K562 (cell line): ENCODE measurements at regions not wholly inside any gene's neighbourhood (a gene's known extent, or its start where the extent isn't known, plus 50 kb on each side); places are given as distances from the start of the nearest gene placed in this dataset.

Source experiments
- EHMT2 ChIP-seq: fragments of 450-650 bp; IDR thresholded peaks from 2 replicates; pipeline ENCODE4 v1.6.1; 2018; ENCODE audit warnings: antibody characterized with exemption
- GABPA ChIP-seq: fragments of 200-800 bp; sonication (Bioruptor generic); conservative IDR thresholded peaks from 2 replicates; pipeline ENCODE4 v1.6.1; 2016; ENCODE audit warnings: low read depth, missing genetic modification characterization, missing compliant biosample characterization
- HDGF ChIP-seq: fragments of 450-650 bp; IDR thresholded peaks from 2 replicates; pipeline ENCODE4 v1.6.1; 2016
- JUNB ChIP-seq: fragments of 450-650 bp; formaldehyde crosslinking; conservative IDR thresholded peaks from 2 replicates; pipeline ENCODE4 v1.4.0; 2020; ENCODE audit warnings: mild to moderate bottlenecking
- L3MBTL2 ChIP-seq: fragments of 450-650 bp; IDR thresholded peaks from 2 replicates; pipeline ENCODE4 v1.6.1; 2016; ENCODE audit warnings: mild to moderate bottlenecking, moderate library complexity
- NCOR1 ChIP-seq: fragments of 450-650 bp; IDR thresholded peaks from 2 replicates; pipeline ENCODE4 v1.6.1; 2016; ENCODE audit warnings: mild to moderate bottlenecking, moderate library complexity
- NFE2L1 ChIP-seq: fragments of 450-650 bp; IDR thresholded peaks from 2 replicates; pipeline ENCODE4 v1.6.1; 2016; ENCODE audit warnings: missing genetic modification characterization, low read depth, mild to moderate bottlenecking, missing compliant biosample characterization, moderate library complexity, borderline replicate concordance
- NUFIP1 ChIP-seq: fragments of 450-650 bp; IDR thresholded peaks from 2 replicates; pipeline ENCODE4 v1.6.1; 2018; ENCODE audit not compliant: partially characterized antibody
- PHTF2 ChIP-seq: fragments of 250-450 bp; sonication (Bioruptor Pico); IDR thresholded peaks from 2 replicates; pipeline ENCODE4 v1.5.0; 2021; ENCODE audit warnings: mild to moderate bottlenecking
- PTRF ChIP-seq: fragments of 450-650 bp; IDR thresholded peaks from 2 replicates; pipeline ENCODE4 v1.6.1; 2016; ENCODE audit warnings: mild to moderate bottlenecking, missing genetic modification characterization, missing compliant biosample characterization
- RFX1 ChIP-seq: fragments of 450-650 bp; IDR thresholded peaks from 2 replicates; pipeline ENCODE4 v1.6.1; 2016; ENCODE audit warnings: mild to moderate bottlenecking, moderate library complexity
- SMAD3 ChIP-seq: fragments of 450-650 bp; formaldehyde crosslinking; conservative IDR thresholded peaks from 2 replicates; pipeline ENCODE4 v1.4.0; 2020; ENCODE audit warnings: mild to moderate bottlenecking
- TCF7 ChIP-seq: sonication (generic); IDR thresholded peaks from 2 replicates; pipeline ENCODE4 v1.6.1; 2016; ENCODE audit warnings: antibody characterized with exemption, borderline replicate concordance
- TCFL5 ChIP-seq: fragments of 250-450 bp; sonication (Bioruptor Pico); conservative IDR thresholded peaks from 2 replicates; pipeline ENCODE4 v1.6.1; 2021; ENCODE audit warnings: mild to moderate bottlenecking, moderate library complexity, matching md5 sums
- TFAM ChIP-seq: fragments of 250-450 bp; sonication (Bioruptor Pico); conservative IDR thresholded peaks from 2 replicates; pipeline ENCODE4 v1.5.0; 2021; ENCODE audit warnings: mild to moderate bottlenecking, moderate library complexity
- XRCC5 ChIP-seq: fragments of 200-400 bp; formaldehyde crosslinking; IDR thresholded peaks from 2 replicates; pipeline ENCODE4 v1.6.1; 2017; ENCODE audit warnings: low read depth, mild to moderate bottlenecking, low read length
- YBX1 ChIP-seq: fragments of 450-650 bp; IDR thresholded peaks from 2 replicates; pipeline ENCODE4 v1.7.1; 2016; ENCODE audit warnings: mild to moderate bottlenecking
- YY1 ChIP-seq, 3 experiments: IDR thresholded peaks; 2 replicates each; pipeline ENCODE4 v1.6.1; 2011; ENCODE audit warnings: low read length in 2 of 3, mild to moderate bottlenecking in 2 of 3, moderate library complexity in 2 of 3, borderline replicate concordance in 1 of 3, control low read depth in 1 of 3, low read depth in 1 of 3; ENCODE audit not compliant: insufficient read depth in 3 of 3, insufficient replicate concordance in 2 of 3, control insufficient read depth in 1 of 3, insufficient read length in 1 of 3; ENCODE audit errors: extremely low read depth in 1 of 3
- ZNF699 ChIP-seq: fragments of 250-450 bp; sonication (Bioruptor Pico); IDR thresholded peaks from 2 replicates; pipeline ENCODE4 v1.8.0; 2021; ENCODE audit warnings: mild to moderate bottlenecking, moderate library complexity; ENCODE audit not compliant: insufficient replicate concordance
- ZNF75A ChIP-seq: fragments of 450-650 bp; formaldehyde crosslinking; IDR thresholded peaks from 2 replicates; pipeline ENCODE4 v1.4.0; 2020; ENCODE audit warnings: mild to moderate bottlenecking
- ZSCAN32 ChIP-seq: fragments of 450-650 bp; formaldehyde crosslinking; IDR thresholded peaks from 2 replicates; pipeline ENCODE4 v1.4.0; 2020; ENCODE audit warnings: mild to moderate bottlenecking, moderate library complexity
- TF ChIP-seq, protein P1 (sequence below): IDR thresholded peaks from 2 replicates; pipeline ENCODE4 v1.6.1; 2014; ENCODE audit warnings: antibody characterized with exemption
- TF ChIP-seq, protein P2 (sequence below): sonication (generic); formaldehyde crosslinking; IDR thresholded peaks from 2 replicates; pipeline ENCODE4 v1.8.1; 2023; ENCODE audit warnings: missing genetic modification reagents, mild to moderate bottlenecking, borderline replicate concordance
- TF ChIP-seq, protein P3 (sequence below): fragments of 250-450 bp; sonication (Bioruptor Pico); IDR thresholded peaks from 2 replicates; pipeline ENCODE4 v1.8.0; 2022; ENCODE audit warnings: inconsistent platforms

DNA sequence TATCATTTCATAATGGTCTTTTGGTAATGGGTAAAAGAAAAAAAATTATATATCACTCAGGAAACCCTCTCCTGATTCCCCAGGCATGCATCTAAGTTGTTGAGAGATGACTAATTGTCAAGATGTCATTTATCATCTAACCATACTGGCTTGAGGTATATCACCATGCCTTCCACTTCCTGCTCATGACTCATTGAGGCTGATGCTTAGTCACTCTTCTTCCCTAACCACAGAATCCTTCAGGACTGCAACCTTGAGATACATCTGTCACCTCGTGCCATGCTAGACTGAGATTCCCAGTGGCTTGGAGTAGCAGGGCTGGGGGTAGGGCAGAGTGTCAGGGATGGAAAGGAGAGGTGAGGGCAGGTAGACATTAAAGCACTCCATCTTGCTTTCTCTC is 782.5 kb upstream of the INTU start (continued):
- TF ChIP-seq PHTF2 (CRISPR knock-in tag) (no peak), YY1 (IDR thresholded peaks at IDR 0.05; ENCODE audit: borderline replicate concordance in 1 of 3, control insufficient read depth in 1 of 3, extremely low read depth in 1 of 3, insufficient read depth in 3 of 3, insufficient read length in 1 of 3, insufficient replicate concordance in 2 of 3, low read depth in 1 of 3, low read length in 2 of 3) (no peak), PTRF (tag) (no peak), EHMT2 (peak; percentile 93), ZNF699 (no peak), ZSCAN32 (CRISPR knock-in tag) (no peak), SMAD3 (CRISPR knock-in tag) (0 out of 2 replicates have a peak, but pooled peaks have one; percentile 59), ZNF75A (CRISPR knock-in tag) (no peak), L3MBTL2 (peak; percentile 76), YBX1 (no peak), TCFL5 (CRISPR knock-in tag) (no peak), TCF7 (no peak), HDGF (no peak), GABPA (tag) (peak; percentile 42), NFE2L1 (tag) (no peak), NUFIP1 (no peak), JUNB (peak; percentile 97), TFAM (no peak), NCOR1 (peak; percentile 84), RFX1 (peak; percentile 53), XRCC5 (no peak)
- TF ChIP-seq, protein P1, sequence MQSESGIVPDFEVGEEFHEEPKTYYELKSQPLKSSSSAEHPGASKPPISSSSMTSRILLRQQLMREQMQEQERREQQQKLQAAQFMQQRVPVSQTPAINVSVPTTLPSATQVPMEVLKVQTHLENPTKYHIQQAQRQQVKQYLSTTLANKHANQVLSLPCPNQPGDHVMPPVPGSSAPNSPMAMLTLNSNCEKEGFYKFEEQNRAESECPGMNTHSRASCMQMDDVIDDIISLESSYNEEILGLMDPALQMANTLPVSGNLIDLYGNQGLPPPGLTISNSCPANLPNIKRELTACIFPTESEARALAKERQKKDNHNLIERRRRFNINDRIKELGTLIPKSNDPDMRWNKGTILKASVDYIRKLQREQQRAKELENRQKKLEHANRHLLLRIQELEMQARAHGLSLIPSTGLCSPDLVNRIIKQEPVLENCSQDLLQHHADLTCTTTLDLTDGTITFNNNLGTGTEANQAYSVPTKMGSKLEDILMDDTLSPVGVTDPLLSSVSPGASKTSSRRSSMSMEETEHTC, result peak; percentile 86
- TF ChIP-seq, protein P2, sequence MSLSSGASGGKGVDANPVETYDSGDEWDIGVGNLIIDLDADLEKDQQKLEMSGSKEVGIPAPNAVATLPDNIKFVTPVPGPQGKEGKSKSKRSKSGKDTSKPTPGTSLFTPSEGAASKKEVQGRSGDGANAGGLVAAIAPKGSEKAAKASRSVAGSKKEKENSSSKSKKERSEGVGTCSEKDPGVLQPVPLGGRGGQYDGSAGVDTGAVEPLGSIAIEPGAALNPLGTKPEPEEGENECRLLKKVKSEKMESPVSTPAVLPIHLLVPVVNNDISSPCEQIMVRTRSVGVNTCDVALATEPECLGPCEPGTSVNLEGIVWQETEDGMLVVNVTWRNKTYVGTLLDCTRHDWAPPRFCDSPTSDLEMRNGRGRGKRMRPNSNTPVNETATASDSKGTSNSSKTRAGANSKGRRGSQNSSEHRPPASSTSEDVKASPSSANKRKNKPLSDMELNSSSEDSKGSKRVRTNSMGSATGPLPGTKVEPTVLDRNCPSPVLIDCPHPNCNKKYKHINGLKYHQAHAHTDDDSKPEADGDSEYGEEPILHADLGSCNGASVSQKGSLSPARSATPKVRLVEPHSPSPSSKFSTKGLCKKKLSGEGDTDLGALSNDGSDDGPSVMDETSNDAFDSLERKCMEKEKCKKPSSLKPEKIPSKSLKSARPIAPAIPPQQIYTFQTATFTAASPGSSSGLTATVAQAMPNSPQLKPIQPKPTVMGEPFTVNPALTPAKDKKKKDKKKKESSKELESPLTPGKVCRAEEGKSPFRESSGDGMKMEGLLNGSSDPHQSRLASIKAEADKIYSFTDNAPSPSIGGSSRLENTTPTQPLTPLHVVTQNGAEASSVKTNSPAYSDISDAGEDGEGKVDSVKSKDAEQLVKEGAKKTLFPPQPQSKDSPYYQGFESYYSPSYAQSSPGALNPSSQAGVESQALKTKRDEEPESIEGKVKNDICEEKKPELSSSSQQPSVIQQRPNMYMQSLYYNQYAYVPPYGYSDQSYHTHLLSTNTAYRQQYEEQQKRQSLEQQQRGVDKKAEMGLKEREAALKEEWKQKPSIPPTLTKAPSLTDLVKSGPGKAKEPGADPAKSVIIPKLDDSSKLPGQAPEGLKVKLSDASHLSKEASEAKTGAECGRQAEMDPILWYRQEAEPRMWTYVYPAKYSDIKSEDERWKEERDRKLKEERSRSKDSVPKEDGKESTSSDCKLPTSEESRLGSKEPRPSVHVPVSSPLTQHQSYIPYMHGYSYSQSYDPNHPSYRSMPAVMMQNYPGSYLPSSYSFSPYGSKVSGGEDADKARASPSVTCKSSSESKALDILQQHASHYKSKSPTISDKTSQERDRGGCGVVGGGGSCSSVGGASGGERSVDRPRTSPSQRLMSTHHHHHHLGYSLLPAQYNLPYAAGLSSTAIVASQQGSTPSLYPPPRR (CRISPR knock-in tag), result no peak
- TF ChIP-seq, protein P3, sequence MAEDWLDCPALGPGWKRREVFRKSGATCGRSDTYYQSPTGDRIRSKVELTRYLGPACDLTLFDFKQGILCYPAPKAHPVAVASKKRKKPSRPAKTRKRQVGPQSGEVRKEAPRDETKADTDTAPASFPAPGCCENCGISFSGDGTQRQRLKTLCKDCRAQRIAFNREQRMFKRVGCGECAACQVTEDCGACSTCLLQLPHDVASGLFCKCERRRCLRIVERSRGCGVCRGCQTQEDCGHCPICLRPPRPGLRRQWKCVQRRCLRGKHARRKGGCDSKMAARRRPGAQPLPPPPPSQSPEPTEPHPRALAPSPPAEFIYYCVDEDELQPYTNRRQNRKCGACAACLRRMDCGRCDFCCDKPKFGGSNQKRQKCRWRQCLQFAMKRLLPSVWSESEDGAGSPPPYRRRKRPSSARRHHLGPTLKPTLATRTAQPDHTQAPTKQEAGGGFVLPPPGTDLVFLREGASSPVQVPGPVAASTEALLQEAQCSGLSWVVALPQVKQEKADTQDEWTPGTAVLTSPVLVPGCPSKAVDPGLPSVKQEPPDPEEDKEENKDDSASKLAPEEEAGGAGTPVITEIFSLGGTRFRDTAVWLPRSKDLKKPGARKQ (CRISPR knock-in tag), result no peak
